ENCODE measurements at regions not wholly inside any gene's neighbourhood (a gene's known extent, or its start where the extent isn't known, plus 50 kb on each side); places are given as distances from the start of the nearest gene placed in this dataset.

- TF ChIP-seq ZNF274 (IDR thresholded peaks at IDR 0.05; ENCODE audit: low read depth, low read length) (no peak), YY1 (IDR thresholded peaks at IDR 0.05; ENCODE audit: insufficient read depth, insufficient read length) (no peak), SUZ12 (IDR thresholded peaks at IDR 0.05; ENCODE audit: extremely low read depth, insufficient read depth, insufficient read length) (no peak)
These were observed 77.3 kb downstream of the CXXC4 start for GRCh38 chr4:104417357-104417882.

All from NT2/D1 (cell line).